Right hindlimb (tissue), 1 donor: ENCODE measurements at regions not wholly inside any gene's neighbourhood (a gene's known extent, or its start where the extent isn't known, plus 50 kb on each side); places are given as distances from the start of the nearest gene placed in this dataset.

Experiments
- DNase-seq: peaks from one replicate; pipeline ENCODE4 v3.0.0-alpha.2; 2018

DNA sequence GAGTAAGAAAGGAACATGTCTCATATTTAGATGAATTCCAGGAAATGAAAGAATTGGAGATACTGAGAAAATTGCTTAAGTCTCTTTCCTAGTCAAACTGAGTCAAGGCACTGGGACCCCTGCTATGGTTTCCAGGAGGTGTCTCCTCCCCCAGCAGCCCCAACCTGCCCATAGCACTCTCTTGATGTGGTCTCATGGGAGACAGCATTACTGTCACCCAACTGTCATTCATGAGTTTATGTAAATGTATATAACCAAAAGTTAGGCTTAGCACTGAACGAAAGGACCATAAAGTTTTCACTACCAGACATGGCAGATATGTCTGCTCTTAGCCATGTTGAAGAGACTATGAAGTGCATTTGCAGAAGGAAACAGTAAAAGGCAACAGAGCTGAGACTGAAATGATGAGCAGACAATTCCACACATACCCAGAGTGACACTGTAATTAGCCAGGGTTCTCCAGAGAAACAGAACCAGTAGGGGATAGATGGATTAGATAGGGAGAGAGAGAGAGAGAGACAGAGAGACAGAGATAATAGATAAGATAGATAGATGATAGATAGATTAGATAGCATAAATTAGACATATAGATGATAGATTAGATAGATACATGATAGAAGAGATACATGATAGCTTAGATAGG is 328.1 kb downstream of the BRD1 start:
- no peak for DNase-seq

DNA sequence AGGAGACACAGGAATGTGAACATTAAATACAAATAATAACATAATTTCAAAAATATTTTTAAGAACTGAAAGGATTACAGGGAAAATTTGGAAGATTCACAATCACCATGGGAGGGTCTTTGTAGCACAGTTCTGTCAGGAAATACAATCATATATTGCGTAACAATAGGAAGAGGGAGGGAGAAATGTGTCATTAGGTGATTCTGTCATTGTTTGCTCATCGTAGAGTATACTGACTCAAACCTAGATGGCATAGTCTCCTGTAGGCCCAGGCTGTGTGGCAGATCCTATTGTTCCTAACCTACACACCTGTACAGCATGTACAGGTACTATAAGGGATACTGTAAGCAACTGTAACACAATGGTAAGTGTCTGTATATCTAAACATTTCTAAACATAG is 330.4 kb downstream of the BRD1 start:
- no peak for DNase-seq

GRCh38 chr22:49494555-49494954 is 333.1 kb downstream of the BRD1 start:
- DNase-seq = no peak

DNA sequence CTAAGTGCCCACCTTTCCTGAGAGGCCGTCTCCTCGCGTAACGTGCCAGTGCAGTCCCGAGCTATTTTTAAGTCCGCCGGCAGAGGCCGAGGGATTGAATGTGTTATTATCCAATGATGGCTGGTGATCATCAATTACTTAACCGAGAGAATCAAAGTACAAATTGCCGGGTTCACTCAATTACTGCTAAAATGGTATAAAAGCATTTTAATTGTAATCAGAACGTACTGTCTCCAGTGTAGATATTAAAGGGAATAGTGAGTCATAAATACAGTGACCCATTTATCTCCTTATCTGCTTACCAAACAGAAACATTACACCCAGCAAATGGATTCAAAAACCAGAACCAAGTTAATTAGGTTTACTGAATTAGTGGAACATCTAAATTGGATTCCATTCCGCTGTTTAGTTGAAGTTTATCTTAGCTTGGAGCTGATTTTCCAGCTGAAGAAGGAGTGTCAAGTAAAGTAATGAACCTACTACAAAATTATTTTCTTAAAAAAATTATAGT is 334.9 kb downstream of the BRD1 start:
- no peak for DNase-seq

GRCh38 chr22:49492308-49492707 is 335.4 kb downstream of the BRD1 start:
- no peak for DNase-seq

DNA sequence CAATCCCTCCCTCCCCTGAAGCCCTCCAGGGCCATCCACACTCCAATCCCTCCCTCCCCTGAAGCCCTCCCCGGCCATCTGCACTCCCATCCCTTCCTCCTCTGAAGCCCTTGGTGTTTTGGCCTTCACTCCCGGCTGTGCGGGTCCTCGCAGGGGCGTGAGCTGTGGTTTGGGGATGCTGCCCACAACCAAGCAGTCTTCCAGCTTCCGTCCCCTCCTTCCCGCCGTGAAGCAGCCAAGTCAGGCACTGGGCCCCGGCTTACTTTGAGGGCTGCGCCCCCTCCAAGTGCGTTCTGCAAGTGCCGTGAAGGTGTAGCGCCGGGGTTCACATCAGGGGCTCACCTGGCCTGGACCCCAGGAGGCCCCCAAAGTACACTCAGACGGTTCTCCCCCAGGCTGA is 335.9 kb downstream of the BRD1 start:
- DNase-seq = no peak

- no peak for DNase-seq
Measured at GRCh38 chr22:49491221-49491635, 336.4 kb downstream of the BRD1 start.

DNA sequence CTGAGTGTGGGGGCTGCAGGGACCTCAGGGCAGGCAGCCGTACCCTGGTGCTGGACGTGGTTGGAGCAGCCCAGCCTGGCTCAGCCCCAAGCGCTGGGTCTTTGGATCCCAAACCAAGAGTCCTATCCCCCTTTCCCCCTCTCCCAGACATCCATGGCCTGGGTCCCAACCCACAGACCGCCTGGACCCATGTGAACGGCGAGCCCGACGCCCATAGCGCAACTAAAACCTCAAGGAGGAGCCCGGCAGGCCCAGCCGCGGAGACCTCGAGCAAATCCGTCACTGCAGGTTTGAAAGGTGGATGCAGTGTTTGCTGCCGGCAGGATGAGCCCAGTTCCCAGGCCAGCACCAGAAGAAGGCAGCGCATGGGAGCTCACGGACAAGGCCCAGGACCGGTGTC is 337.0 kb downstream of the BRD1 start:
- no peak for DNase-seq

DNA sequence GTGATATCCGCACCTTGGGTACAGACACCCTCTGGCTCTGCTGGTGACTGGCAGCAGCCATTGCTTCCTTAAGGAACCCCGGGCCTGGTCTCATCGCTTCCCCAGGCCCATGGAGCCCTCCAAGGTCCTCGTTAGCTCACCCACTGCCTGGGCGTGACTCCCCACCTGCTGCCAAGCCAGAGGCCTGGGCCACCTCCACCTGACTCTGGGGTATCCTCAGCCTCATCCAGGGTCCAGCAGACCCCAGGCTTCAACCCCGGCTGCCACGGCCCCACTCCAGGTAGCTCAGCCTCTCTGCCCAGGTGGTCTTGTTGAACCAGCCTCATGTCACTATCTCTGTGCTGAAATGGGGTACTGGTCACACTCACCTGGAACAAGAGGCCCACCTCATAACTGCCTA is 337.9 kb downstream of the BRD1 start:
- DNase-seq = no peak

- no peak for DNase-seq
Measured at GRCh38 chr22:49488943-49489342, 338.7 kb downstream of the BRD1 start.

GRCh38 chr22:49487950-49488349 is 339.7 kb downstream of the BRD1 start:
- DNase-seq = no peak

DNA sequence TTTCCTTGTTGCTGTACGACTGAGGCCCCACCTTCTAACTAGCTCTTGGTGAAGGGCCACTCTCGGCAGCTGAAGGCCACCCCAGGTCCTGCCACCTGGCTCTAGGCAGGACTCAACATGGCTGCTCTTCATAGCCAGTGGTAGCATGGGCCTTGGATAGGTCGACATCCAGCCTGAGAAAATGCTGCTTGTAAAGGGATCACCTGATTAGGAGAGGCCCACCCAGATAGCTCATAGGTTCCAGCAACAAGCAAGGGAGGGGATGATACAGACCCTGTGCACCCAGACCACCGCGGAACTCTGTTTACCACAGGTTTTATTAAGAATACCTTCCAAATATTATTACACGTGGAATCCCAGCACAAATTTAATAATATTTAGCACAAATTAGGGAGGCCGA is 341.4 kb downstream of the BRD1 start:
- DNase-seq = no peak

GRCh38 chr22:49483946-49484345 is 343.7 kb downstream of the BRD1 start:
- no peak for DNase-seq

- DNase-seq = no peak
Measured at GRCh38 chr22:49483281-49483870, 344.3 kb downstream of the BRD1 start.

DNA sequence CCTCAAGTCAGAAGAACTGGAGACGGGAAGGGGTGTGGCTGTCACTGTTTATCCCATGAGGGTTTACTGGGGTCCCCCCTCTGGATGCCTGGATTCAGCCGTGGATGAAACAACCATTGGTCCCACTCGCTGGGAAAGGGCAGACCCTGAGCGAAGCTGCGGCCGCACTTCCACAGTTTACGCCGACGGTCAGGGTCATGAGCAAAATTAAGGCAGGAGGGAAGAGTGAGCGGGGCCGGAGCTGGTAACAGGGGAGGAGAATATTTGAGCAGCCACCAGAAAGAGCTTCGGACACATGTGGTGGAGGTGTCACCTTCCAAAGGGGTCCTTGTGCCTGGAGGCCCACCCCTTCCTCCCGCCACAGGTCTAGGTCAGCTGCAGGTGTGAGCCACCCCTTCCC is 344.9 kb downstream of the BRD1 start:
- DNase-seq = no peak

- no peak for DNase-seq
Measured at GRCh38 chr22:49481659-49482399, 345.8 kb downstream of the BRD1 start.

- DNase-seq = no peak
Measured at GRCh38 chr22:49480896-49481658, 346.6 kb downstream of the BRD1 start.

DNA sequence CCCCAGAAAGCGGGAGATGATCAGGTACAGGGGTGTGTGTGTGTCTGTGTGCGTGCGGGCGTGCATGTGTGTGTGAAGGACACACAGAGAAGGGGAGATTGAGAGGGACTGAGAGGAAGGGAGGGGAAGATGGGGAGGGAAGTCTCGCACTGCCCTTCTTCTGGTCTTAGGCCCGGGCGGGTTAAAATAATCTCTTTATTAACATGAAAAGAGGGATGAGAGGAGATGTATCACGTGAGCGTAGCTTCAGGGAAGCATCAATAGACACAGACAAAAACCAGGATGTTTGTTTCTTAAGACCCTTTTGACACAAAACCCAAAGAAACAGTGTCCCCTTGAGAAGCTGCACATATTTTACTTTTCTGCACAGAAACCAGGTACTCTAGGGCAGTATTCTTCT is 347.3 kb downstream of the BRD1 start:
- no peak for DNase-seq

DNA sequence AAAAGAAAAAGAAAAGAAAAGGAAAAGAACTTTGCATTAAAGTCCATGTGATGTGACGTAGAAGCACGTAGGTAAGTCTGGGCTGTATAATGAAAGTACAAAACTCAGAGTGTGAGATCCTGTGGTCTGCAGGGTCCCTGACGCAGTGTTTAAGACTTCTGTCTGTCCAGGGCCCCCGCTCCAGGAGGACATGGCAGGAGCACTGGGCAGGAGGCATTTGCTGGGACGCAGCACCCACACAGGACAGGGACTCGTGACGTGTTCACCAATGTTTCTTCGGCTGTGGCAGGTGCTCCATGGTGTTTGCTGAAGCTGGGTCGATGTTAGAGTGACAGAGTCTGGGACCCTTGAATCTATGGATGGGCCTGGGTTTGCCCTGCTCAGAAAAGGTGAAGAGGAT is 348.1 kb downstream of the BRD1 start:
- DNase-seq = no peak

DNA sequence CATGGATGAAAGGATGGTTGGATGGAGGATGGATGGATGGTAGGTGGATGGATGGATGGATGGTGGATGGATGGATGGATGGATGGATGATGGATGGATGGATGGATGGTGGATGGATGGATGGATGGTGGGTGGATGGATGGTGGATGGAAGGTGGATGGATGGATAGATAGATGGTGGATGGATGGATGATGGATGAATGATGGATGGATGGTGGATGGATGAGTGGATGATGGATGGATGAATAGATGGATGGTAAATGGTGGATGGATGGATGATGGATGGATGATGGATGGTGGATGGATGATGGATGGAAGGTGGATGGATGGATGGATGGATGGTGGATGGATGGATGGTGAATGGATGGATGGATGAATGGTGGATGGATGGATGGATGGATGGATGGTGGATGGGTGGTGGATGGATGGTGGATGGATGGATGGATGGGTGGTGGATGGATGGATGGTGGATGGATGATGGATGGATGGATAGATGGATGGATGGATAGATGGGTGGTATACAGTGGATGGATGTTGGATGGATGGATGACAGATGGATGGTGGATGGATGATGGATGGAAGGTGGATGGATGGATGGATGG is 350.8 kb downstream of the BRD1 start:
- DNase-seq = no peak

DNA sequence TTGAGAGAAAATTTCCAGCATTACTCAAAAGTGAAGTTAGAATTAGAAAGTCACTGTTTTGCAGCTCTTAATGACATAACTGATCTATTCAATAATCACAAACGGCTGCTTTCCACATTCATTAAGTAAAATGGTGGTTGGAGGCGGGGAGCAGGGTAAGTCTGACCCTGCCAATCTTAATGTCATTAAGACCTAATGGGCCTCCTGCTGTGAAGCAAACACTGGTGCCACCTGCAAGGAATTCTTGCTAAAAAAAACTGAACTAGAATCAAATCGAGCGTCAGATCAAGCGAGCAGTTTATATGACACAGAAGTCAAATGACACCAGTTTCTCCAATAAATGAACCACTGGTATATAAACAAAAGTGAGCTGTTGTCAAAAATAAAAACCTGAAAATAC is 351.5 kb downstream of the BRD1 start:
- DNase-seq = no peak

GRCh38 chr22:49475253-49475652 is 352.4 kb downstream of the BRD1 start:
- DNase-seq = no peak

- no peak for DNase-seq
Measured at GRCh38 chr22:49473286-49473685, 354.4 kb downstream of the BRD1 start.
